GM18520 (cell line): ENCODE measurements at regions not wholly inside any gene's neighbourhood (a gene's known extent, or its start where the extent isn't known, plus 50 kb on each side); places are given as distances from the start of the nearest gene placed in this dataset.

Experiments
- ATAC-seq: cut with Tn5 transposase; IDR thresholded peaks from one replicate; pipeline ENCODE4 v1.9.1; 2021; ENCODE audit not compliant: unreplicated experiment

DNA sequence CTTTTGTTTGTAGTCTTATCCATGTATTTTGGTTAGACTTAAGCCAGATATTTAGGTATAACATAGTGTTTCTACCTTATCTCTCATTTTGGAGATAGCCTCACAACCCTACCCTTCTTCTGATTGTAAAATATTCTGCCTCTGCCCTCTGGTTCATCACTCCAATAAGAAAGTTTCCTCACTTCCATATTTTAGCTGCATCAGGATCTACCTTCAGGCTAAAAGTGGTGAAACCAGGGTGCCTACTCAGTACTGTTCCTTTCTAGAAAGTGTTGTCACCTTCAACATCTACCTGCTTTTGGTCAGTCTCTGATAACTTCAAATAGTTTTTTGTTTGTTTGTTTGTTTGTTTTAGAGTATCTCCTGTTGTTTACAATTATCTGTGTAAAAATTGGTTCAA, 294.6 kb downstream of the ANXA1 start:
- ATAC-seq, result no peak

DNA sequence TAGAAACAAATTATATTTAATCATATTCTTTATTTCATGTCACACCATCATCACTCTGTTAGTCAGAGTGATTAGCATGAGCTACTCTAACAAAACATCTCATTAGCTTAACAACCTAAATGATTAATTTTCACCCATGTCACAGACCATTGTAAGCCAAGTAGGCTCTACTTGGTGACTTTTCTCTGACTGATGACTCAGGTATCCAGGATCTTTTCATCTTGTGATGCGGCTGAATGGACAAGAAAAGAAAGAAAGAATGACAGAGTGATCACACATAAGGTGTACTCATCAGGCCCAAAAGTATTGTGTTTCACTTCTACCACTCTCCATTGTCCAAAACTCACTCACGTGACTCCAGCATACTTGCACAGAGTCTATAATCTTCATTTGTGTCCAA, 299.3 kb downstream of the ANXA1 start:
- no peak for ATAC-seq

DNA sequence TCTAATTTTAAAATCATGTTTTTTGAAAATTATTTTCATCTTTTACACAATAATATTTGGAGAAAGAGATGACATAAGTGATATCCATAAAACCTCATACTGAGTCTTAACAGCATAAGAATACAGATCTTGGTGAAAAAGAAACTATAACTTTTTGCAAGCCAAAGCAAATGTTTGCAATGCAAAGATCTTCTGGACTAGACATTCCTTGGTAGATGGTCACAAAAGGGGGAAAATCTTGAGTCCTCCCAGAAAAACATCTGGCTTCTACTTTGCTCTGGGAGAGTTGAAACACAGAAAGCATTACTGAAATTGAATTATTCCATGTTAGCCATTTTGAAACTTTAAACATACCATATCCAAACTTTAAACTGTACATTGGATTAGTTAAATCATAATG, 308.2 kb downstream of the ANXA1 start:
- no peak for ATAC-seq

DNA sequence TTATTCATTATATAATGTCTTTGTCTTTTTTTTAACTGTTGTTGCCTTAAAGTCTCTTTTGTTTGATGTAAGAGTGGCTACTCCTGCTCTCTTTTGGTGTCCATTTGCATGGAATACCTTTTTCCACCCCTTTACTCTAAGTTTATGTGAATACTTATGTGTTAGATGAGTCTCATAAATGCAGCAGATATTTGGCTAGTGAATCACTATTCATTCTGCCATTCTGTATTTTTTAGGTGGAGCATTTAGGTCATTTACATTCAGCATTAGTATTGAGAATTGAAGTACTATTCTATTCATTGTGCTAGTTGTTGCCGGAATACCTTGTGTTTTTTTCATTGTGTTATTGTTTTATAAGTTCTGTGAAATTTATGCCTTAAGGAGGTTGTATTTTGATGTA, 317.1 kb downstream of the ANXA1 start:
- ATAC-seq, result no peak

DNA sequence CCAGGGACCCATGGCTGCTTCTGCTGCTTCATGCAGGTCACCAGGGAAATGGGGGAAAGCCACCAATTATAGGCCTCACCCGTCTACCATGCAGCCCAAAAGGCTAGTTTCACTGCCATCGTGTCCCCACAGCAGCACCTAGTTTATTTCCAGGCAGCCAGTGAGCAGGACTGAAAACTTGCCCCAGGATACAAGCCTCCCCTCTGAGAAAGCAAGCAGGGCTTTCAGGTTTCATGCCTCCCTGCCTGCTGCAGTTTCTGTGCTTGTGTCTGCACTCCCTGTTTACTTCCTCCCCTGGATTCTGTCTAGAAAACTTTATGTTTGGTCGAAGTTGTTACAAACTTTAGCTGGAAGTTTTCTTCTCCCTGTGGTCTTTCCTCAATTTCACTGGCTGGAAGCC, 319.1 kb downstream of the ANXA1 start:
- ATAC-seq, result no peak

DNA sequence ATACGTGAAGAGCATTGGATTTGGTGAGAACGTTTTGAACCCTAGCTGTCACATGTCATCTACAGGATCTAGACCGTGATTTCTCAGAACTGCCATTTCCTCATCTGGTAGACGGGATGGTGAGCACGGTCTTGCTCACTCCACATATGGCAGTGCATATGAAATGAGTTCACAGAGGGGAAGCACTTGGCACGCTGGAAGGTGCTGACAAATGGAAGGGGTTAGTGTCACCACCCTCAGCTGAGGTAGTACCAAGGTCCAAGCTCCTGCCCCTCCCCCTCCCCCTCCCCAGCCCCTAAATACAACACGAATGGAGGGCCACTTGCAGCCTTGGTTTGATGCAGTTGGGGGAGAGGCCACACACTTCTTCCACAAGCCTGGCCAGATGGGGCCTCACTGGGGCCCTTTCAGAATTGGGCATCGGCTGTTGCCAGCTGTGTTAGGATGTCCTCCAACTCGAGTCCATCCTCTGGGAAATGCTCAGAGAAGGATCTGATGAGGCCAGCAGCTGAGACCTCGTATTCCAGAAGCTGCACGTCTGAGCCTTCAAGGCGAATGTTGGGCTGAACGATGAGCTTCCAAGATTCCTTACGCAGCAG, 322.4 kb downstream of the ANXA1 start:
- ATAC-seq, result no peak

DNA sequence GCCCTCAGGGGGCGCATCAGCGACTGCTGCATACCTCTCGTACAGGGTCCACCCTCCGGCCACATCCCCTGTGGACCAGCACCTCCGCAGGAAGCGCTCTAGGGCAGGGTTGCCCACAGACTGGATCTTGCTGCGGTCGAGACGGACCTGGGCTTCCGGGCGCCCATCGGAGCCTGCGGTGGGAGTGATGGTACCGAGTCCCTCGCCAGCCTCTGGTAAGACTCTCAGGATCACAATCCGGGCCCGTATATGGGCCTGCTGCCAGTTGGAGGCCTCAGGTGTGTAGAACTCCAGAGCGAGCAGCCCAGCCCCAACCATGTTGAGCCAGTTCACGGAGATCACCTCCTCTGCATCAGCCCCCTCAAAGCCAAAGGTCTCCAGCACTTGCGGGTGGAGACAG, 323.0 kb downstream of the ANXA1 start:
- ATAC-seq, result no peak

DNA sequence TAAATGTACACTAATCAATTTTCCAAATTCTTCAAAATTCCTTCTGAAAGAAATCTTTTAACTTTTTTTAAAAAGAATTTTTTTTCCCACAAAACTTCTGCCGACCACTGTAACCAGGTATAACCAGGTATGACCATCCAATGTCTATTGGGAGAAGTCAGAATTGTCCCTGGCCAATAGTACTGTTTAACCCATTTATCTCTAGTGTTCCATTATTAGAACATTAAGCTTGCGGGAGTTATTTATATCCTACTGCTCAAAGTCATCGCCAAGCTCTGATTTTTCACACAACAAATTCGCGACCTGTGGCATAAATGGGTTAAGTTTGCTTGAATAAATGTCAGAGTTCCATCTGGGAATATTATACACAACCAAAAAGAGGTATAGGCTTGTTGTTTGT, 343.2 kb downstream of the ANXA1 start:
- no peak for ATAC-seq

DNA sequence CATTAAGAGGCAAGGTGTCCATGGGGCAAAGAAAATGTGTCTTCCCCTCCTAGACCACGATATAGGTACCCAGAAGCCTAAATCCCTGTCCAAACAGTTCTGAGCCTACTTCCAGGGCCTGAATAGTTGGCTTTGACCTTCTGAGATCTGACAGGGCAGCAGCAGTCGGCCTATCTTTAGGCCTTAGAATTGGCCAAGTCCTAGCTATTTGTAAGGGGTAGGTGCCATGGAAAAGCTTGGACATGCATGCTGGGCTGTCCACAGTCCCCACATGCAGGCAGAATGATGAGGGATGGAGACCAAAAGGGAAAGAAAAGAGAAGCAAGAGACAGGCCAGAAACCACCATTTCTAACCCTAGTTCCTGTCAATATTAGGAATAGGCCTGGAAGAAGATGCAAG, 346.1 kb downstream of the ANXA1 start:
- ATAC-seq, result no peak

DNA sequence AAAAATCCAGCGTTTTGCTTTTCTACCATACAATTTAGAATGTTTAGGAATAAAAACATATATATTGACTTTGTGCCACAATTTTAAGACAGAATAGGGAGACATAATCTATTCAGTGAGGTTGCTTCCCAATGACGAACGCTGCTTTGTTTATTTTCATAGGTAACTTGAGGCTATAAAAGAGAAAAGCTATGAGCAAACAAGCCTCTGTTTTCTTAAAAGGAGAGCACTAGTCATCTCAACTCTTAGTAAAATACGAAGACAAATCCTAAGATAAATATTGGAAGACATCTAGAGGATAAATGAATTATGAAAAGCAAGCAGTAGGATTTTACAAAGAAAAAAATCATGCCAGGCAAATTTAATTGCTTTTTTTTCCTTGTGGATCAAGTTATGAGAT, 363.6 kb downstream of the ANXA1 start:
- ATAC-seq, result no peak

DNA sequence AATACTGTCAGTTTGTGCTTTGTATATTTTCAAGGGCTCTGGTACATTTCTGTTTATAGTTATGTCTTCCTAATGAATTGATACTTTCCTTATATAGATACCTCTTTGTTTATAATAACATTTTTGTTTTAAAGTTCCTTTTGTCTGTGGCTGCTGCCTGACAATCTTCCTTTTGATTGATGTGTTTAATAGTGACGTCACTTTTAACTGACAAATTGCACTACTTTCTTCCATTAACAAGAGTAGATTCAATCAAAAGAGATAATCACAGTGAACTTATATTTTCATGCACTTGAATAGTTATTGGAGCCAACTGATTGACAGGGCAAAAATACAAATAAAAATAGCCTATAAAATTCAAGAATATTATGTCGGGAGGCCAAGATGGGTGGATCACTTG, 371.7 kb downstream of the ANXA1 start:
- no peak for ATAC-seq

DNA sequence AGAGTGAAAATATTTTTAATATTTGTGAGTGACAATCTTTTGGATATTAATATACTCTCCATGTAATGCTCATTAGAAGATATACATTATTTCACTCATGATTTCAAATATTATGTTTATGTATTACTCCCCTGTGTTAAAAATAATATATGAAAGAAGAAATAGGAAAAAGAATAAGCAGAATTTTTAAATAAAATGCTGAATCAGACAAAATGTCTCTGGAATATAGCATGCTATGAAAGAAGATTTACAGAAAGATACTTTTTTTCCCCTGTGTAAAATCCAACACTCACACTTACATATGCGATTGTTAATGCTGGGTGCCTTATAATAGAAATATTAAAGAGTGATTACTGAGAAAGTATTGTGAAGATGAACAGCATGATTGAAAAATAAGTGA, 373.7 kb downstream of the ANXA1 start:
- no peak for ATAC-seq

DNA sequence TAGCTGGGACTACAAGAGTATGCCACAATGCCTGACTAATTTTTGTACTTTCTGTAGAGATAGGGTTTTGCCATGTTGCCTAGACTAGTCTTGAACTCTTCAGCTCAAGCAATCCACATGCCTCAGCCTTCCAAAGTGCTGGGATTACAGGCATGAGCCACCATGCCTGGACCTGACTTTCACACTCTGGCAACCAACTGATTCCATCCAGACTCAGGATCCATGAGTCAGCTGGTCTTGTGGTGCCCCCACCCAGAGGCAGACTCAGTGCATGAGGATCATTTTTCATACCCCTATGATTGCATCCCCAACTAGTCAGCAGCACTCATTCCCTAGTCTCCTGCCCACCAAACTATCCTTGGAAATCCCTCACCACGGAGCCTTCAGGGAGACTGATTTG, 375.9 kb downstream of the ANXA1 start:
- no peak for ATAC-seq

DNA sequence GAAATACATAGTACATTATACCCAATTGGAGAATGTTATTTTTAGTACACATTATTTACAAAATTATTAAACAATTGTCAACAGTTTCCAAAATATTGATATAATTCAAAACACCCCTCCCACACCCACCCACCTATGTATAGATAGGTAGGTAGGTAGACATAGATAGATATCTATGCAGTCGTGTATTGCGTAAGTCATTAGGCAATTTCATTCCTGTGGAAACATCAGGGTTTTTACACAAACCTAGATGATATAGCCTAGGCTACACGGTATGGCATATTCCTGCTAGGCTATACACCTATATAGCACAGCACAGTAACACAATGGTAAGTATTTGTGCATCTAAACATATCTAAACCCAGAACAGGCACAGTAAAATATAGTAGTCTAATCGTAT, 377.3 kb downstream of the ANXA1 start:
- ATAC-seq, result no peak

DNA sequence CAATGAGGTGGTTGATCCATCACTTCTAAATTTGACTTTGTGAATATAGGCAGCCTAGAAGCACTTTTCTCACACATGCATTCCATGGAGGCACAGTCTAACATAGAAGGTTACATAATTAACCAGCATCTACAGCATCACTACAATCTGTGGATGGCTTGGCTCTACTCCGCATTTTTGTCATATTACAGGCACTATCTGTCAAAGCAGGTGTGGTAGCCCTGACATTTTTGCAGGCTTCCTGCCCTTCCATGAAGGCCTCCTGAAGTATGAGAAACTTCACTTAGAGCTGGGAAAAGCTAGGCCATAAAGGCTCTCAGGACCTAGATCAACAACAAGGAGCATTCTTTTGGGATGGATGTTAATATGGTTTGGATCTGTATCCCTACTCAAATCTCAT, 378.0 kb downstream of the ANXA1 start:
- ATAC-seq, result no peak

DNA sequence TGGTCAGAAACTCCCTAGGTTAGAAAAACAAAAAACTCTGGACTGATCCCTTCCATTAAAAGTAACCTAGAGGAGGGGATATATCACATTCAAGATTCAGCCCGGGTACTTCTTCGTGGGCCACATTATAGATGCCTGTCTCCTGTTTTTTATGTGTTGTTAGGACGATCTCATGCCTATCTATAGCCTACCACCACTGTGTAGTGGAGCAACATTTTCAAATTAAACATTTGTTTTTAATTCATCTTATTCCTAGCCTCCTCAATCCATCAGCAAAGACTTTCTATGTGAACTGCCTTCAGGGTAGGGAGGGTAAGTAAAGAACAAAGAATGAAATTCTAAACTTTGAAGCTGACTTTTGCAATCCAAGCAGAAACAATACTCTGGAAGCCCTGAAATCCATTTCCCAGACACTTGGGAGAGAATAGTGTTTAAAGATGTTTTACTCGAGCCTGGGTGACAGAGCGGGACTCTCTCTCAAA, 379.4 kb downstream of the ANXA1 start:
- no peak for ATAC-seq

DNA sequence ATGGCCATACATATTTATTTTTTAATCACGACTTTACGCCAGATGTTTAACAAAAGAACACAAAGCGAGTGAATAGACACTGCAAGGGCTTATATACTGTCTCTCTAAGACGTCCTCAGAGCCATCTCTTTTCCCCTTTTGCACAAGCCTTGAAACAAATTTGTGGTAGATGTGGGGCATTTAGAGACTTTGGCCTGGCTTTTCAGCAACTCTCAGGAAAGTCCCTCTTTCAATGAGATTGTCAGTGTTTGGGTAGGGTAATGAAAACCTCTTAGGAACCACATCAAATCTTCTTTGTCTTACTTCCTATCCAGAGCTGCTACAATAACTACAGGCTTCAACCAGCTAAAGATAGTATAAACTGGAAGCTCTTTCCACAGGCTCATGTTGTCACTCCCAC, 380.0 kb downstream of the ANXA1 start:
- peak; percentile 82 for ATAC-seq

DNA sequence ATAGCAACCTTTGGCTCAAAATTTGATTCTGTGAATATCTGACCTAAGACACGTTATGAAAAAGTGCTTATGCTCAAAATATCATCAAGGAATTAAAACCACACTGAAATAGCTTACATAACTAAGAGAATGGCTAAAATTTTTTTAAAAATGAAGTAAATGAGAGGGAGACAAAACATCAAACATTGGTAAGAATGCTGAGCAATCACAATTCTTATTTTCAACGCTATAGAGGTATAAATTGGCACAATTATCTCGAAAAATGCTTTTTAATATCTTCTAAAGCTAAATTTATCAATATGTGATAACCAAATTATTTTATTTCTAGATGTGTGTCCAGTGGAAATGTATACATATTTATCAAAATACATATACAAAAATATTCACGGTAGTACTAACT, 381.3 kb downstream of the ANXA1 start:
- no peak for ATAC-seq

DNA sequence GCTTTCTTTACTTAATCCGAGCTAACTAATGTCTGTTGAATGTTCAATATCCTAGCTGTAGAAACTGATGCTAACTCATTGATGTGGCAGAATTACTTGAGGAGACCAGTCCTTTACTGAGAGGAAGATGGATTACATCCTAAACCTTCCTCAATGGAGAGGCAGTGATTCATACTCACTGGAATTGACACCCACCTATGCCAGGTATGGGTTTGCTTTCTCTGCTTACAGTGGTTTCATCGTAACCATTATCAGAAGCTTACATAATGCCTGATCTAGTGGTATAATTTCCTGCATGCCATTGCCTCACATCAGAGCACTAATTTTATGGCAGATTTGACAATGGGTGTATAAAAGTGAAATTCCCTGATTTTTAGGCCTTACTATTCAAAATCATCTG, 384.7 kb downstream of the ANXA1 start:
- no peak for ATAC-seq

DNA sequence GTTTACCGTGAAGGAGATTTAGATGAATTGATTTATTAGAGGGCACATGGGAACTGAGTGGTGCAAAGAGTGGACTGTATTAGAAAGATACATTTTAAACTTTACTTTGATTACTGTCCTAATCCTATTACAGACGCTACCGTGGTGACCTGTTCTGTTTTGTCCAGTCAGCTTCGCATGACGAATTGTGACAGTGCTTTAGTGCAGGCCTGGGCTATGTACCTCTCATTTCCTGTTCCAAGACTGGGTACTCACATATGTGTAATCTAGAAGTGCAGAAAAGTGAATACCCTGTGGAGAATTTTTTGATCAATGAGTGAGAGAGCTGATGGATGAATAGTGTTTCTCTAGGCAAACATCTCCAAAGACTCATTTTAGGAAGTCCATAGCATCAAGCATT, 385.9 kb downstream of the ANXA1 start:
- no peak for ATAC-seq

DNA sequence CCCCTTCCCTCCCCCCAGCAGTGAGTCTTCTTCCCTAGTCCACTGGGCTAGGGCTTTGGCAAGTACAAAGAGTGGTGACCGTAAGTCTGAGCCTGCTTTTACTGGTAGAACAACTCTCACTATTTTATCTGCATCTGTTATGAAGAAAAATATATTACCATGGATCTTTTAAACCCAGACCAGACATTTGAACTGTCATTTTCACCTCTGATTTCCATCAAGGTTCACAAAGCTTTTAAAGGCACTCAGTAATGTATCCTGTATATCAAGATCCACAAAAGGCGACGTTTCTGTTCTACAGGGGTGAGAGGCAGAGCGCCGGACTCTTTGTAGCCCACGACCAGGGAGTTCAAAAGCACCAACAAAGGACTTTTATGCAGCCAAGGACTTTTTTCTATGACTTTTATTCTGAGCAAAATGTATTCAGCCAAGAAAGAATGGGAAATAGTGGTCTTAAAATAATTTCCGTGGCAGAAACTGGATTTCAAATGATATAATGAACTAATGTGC, 388.3 kb downstream of the ANXA1 start:
- ATAC-seq, result no peak

DNA sequence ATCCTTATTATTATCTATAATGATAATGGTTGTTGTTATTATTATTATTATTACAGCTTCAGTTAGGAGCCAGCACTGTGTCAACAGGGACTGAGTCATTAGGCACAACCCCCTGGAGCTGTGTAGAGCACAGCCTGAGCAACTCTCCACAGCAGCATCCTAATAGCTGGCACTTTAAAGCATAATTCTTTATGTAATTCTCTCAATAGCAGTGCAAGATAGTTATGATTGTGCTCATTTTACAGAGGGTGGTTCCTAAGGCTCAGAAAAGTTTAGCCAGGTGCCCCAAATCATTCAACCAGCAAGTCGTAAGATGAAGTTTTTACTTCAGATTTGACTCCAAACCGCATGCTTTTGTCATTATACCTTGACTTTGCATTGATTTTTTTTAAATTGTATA, 390.3 kb downstream of the ANXA1 start:
- ATAC-seq, result no peak

DNA sequence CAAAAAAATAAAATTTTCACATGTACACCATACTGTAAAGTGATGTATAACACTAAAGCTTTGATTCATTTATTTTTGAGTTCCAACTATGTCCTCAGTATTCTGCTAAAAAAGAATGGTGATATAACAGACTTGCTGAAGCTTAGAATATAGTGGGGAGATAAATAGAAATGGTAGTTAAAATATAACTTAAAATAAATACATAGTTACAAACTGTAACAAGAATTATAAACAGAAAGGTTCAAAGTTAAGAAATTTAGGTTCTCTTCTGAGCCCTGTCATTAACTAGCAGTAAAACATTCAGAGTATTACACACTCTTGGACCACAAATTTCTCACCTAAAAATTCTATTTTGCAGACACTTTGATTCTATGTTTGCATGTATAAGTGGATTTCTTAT, 392.1 kb downstream of the ANXA1 start:
- ATAC-seq, result no peak
